NCI-H510A (cell line): ENCODE measurements at regions not wholly inside any gene's neighbourhood (a gene's known extent, or its start where the extent isn't known, plus 50 kb on each side); places are given as distances from the start of the nearest gene placed in this dataset.

Experiments used
- DNase-seq: peaks from one replicate; lab custom pipeline; 2025; lab: John Stamatoyannopoulos, UW

- DNase-seq, result no peak
These were observed 1178.7 kb upstream of the GBE1 start for GRCh38 chr3:82940124-82940523.

DNA sequence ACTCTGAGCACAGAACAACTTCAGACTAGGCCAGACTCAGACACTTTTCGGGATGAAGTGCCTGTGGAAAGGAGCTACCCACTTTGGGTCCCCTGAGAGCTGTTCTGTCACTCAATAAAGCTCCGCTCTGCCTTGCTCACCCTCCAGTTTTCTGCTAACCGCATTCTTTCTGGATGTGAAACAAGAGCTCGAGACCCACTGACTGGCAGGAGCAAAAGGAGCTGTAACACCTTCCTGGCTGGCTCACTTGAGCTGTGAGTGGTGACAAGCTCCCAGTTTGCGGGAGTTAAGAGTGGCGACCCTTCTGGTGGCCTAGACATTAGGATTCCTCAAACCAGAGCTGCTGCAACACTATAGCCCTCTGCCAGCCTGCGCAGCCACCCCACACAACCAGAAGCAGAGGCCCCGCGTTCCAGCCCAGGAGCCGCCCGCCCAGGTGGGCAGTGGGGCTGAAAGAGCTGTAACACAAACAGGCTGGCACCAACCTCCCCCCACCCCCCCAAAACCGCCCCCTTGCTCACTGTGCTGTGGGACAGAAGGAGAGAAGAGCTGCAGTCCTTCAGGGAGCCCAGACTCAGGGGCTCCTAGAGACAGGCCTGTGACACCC is 1178.1 kb upstream of the GBE1 start:
- no peak for DNase-seq

- no peak for DNase-seq
These were observed 1177.4 kb upstream of the GBE1 start for GRCh38 chr3:82938821-82939328.

DNA sequence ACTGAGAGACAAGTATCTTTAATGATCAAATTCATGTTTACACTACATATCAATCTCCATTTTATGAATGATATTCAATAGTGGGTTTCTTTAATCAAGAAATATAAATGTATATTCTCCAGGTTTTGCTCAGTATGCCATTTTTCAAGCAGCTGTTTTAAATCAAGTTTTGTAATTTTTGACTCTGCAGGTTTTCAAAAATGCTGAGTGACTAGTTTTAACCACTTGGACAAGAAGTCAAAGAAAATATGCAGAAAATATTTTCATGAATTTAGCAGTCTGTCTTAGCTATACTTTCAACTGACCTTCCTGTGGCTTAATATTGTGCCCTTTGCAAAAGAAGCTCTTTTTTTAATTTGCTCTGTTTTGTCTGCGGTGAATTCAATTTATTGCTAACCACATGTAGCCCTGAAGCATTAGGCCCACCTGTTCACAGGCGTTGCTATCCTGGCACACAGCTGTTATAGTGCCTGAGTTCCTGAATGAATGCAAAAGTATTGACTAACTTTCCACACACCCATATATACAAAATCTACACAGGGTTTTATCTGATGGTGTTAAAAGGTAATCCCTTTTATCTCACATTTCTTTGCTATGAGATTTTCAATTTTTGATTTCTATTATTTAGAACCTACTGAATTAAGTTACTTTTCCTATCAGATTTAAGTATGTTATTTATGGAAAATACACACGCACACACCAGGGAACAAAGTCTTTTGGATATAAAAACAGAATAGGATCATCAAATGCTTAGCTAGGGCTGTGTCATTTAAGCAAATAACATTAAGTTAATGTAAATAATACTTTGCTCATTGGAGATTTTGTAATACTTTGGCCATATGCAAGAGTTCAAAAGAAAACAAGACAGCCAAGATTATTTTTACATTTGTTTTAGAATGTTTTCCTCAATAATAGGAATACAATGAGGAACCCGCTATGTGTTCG is 1166.1 kb upstream of the GBE1 start:
- DNase-seq, result no peak

GRCh38 chr3:82891028-82891427 is 1129.6 kb upstream of the GBE1 start:
- no peak for DNase-seq

DNA sequence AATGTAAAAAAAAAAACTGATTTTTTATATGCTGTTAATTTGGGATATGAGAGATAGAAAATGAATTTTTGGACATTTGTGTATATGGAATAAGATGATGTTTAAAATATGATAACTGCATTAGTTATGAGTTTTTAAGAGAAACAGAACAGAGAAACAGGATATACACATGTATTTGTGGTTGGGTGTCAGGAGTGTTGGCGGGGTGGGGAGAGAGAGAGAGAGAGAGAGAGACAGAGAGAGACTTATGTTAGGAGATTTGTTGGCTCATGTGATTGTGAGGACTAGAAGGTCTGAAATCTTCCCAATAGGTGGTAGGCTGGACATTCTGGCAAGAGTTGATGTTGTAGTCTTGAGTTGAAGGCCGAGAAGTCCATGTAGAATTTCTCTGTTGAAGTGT is 1121.6 kb upstream of the GBE1 start:
- DNase-seq, result no peak

DNA sequence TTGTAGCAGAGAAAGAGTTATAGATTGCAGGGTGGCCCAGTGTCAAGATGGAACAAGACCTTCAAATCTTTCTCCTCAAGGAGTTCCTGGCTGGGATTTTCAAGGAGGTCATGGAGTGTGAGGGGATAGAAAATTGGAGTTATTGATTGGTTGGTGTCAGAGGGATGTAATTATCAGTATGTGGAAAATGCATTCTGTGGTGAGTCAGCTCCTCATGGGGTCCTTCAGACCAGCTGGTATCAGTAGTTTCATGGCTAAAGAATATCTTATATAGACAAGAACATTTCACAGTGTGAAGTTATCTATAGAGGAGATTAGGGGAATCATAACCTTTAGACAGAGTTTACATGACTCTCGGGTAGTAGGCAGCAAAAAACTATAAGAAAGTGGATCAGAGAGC is 1114.0 kb upstream of the GBE1 start:
- no peak for DNase-seq

DNA sequence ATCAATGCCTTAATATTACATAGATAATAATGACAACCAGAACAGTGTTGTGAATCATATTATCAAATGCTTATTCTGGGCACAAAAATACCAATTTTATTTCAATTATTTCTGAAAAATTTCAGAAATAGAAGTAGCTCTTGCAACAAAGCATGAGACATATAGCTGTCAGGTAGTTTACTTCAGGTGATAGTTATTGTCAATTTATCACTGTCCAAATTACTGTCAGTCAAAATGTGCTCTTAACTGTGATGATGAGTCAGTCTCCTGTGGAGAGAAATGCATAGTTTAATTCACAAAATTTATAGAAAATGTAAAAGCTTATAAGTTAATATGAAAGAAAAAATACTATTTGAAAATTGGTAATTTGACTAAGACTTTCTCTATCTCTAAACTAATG is 1078.4 kb upstream of the GBE1 start:
- no peak for DNase-seq

- no peak for DNase-seq
These were observed 1072.7 kb upstream of the GBE1 start for GRCh38 chr3:82834098-82834497.

- no peak for DNase-seq
These were observed 1063.0 kb upstream of the GBE1 start for GRCh38 chr3:82824491-82824890.

GRCh38 chr3:82816086-82816485 is 1054.6 kb upstream of the GBE1 start:
- no peak for DNase-seq

DNA sequence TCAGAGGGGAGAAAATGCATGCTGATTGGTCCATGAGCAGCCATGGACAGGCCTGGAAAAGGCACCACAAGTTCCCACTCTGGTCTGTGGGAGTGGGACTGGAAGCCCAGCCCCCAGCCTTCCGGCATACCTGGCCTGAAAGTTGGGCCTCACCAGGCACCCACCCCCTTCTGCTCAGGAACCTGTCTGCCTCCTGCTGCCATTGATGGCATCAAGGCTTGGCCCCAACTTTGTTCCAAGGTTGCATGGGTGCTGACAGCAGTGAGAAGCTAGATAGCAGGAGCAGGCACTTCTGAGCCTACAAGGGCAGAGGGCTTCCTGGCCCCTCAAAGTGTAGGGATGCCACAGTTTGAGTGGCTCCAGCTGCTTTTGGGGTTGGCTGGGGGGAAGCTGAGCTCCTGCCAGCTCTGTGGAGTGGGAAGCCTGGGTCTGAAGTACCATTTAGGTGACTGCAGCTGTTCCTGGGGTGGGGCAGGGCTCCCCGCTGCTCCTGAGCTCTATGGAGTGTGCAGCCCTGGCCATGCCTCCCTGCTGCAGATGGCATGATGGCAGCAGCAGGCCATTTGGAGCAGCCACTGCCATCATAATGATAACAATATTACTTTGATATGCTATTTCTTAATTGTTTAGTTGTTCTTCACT is 1054.1 kb upstream of the GBE1 start:
- no peak for DNase-seq

DNA sequence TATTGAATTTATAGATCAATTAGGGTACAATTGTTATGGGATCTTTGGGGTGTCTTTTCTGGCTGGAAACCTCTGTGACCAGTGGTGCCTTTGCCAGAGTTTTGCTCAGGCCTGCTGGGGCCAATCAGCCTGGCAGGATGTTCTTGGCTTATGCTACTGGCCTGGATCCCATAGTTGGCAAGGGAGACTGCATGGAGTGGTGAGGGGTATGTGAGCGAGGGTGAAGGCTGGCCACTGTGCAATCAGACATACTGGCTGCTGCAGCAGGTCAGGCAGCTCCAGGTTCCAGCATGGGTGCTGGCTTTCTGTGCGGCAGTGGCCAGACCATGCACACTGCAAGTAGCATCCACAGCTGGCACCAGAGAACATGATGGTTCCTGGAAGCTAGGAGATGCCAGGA is 1053.2 kb upstream of the GBE1 start:
- DNase-seq, result no peak

DNA sequence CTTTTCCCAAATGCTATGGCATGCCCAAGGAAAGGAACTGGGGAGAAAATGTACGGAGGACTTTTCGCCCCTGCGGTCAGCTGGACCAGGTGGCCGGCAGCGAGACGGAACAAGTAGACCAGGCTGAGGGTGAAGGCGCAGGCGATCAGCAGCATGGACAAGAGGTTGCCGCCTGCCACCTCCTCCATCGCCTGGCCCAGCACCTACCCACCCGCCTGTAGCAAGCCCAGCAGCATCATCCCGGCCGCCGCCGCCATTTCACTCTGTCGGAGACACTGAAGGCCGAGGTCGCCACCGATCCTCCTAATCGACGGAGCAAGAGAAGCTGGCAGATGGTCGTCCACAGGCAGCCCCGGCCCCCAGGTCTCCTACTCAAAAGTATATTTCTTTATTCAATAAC is 1046.3 kb upstream of the GBE1 start:
- DNase-seq, result no peak

GRCh38 chr3:82802501-82802900 is 1041.1 kb upstream of the GBE1 start:
- no peak for DNase-seq

DNA sequence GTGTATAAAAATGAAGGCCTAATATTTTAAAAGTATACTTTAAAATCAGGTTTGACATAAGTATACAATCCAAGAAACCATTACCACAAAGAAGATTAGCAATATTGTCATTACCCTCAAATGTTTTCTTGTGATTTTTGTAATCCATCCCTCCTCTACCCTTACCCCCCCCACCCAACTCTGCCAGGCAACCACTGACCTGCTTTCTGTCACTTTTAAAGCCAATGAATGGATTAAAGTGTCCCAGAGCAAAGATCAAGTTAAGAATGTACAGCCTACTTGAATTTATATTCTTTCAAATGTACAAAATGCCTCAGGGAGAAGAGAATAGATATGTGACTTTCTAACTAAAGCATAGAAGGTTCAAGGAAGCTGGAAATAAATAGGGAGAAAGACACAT is 1038.8 kb upstream of the GBE1 start:
- no peak for DNase-seq

GRCh38 chr3:82796765-82797164 is 1035.3 kb upstream of the GBE1 start:
- no peak for DNase-seq

- no peak for DNase-seq
These were observed 1029.8 kb upstream of the GBE1 start for GRCh38 chr3:82791241-82791640.

DNA sequence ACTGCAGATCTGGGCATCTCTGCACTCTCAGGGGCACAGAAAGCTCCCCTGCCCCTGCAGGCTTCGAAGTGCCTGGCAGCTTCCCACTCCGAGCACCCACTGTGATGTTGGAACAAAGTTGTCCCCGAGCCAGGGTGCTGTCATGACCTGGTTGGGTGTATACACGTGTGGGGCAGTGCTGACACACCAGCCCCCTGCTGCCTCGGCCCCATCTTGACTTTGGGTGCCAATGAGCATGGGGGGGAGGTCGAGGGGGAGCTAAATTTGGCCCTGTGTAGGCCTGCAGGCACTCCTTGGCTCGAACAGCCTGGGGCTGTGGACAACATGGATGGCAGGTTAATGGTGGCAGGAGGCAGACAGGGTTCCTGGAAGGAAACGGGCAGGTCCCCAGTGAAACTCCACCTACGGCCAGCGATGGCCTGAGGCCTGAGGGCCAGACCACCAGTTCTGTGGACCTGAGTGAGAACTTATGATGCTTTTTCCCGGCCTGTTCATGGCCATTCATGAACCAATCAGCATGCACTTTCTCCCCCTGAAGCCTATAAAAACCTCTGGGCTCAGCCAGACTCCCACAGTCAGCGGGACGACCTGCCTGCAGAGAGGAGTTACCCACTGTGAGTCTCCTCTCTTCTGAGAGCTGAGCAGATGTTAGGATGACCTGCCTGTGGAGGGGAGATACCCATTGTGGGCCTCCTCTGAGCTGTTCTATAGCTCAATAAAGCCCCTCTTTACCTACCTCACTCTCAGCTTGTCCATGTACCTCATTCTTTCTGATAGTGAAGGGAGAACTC is 1029.1 kb upstream of the GBE1 start:
- DNase-seq, result no peak

DNA sequence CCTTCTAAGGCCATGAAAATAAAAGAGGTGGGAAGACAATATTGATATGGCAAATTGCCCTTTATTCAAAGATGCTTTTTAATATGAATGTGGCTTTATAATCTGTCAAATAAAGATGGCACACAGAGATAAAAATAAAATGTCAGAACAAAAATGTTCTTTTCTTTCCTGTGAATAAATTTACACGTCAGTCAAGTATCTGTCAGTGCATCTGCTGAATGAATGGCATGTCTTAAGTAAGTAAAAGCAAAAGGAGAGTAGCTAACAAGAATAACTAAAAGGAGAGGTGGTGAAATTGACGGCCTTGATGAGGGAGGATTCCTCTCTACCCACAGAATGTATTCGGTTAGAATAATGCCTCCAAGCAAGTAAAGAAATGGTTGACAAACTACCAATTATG is 1021.7 kb upstream of the GBE1 start:
- no peak for DNase-seq

GRCh38 chr3:82773207-82773606 is 1011.8 kb upstream of the GBE1 start:
- DNase-seq, result no peak

DNA sequence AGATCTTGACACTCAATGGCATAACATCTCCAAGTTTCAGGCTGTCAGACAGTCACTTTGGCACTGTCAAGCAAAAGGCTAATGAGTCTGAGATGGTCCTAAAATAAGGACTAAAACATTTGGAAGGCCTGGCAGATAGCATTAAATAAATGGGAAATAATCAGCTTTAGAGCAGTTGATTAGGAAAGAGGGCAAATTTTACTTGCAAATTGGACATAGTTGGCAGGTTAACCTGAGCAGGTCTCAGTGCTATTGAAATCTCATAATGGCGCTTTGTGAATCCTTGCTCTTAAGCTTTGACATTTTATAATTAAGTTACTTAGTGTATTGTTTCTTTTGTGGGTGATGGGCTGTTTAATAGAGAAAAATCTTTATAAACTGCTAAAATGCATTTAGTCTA is 1003.1 kb upstream of the GBE1 start:
- no peak for DNase-seq
